GM13977 (cell line): ENCODE measurements at regions not wholly inside any gene's neighbourhood (a gene's known extent, or its start where the extent isn't known, plus 50 kb on each side); places are given as distances from the start of the nearest gene placed in this dataset.

Source experiments
- DNase-seq: peaks from one replicate; pipeline ENCODE4 v3.0.0; 2012; ENCODE audit warnings: low spot score
- CTCF ChIP-seq: IDR thresholded peaks from 2 replicates; pipeline ENCODE4 v1.5.1; 2012; ENCODE audit warnings: mild to moderate bottlenecking, control low read depth; ENCODE audit not compliant: insufficient read depth; ENCODE audit errors: extremely low read depth, missing control alignments
- in situ Hi-C: fragments of 300-500 bp; cut with MboI; formaldehyde crosslinking; loops from one replicate; pipeline ENCODE4 v1.12.0; 2022; ENCODE audit warnings: low sequenced_read_pairs, low pct_unique_long_range_greater_than_20kb, mixed read lengths, inconsistent platforms; ENCODE audit not compliant: unreplicated experiment

- in situ Hi-C loops: no loop called here
- no peak for DNase-seq
Measured at GRCh38 chr1:29880556-29880955, 644.2 kb downstream of the PTPRU start.

GRCh38 chr1:29879217-29879616, 642.9 kb downstream of the PTPRU start:
- in situ Hi-C loops: no loop called here
- DNase-seq: no peak
- TF ChIP-seq CTCF: no peak

More at GRCh38 chr1:29880556-29880955, 644.2 kb downstream of the PTPRU start:
- TF ChIP-seq CTCF: no peak

- DNase-seq: no peak
- TF ChIP-seq CTCF: no peak
- in situ Hi-C loops: no loop called here
Measured at GRCh38 chr1:29878501-29878900, 642.2 kb downstream of the PTPRU start.

GRCh38 chr1:29876902-29877301, 640.6 kb downstream of the PTPRU start:
- TF ChIP-seq CTCF: no peak
- no peak for DNase-seq
- in situ Hi-C loops: no loop called here

- in situ Hi-C loops: no loop called here
- no peak for DNase-seq
- no peak for TF ChIP-seq CTCF
Measured at GRCh38 chr1:29876441-29876840, 640.1 kb downstream of the PTPRU start.

- DNase-seq: no peak
- in situ Hi-C loops: no loop called here
- TF ChIP-seq CTCF: no peak
Measured at GRCh38 chr1:29875557-29876028, 639.3 kb downstream of the PTPRU start.

GRCh38 chr1:29870621-29871020, 634.3 kb downstream of the PTPRU start:
- TF ChIP-seq CTCF: no peak
- in situ Hi-C loops: no loop called here
- DNase-seq: no peak
